ENCODE measurements at regions not wholly inside any gene's neighbourhood (a gene's known extent, or its start where the extent isn't known, plus 50 kb on each side); places are given as distances from the start of the nearest gene placed in this dataset.
"Not testable (repeated sequence)": the region's sequence is repeated elsewhere in the genome, so short reads cannot be mapped to it uniquely, and the experiment has no call there.

- DNase-seq = no peak
Observed at GRCh38 chr1:197985351-197985750, 68.2 kb downstream of the LHX9 start.

- no peak for DNase-seq
Observed at GRCh38 chr1:197986817-197987216, 69.6 kb downstream of the LHX9 start.

DNA sequence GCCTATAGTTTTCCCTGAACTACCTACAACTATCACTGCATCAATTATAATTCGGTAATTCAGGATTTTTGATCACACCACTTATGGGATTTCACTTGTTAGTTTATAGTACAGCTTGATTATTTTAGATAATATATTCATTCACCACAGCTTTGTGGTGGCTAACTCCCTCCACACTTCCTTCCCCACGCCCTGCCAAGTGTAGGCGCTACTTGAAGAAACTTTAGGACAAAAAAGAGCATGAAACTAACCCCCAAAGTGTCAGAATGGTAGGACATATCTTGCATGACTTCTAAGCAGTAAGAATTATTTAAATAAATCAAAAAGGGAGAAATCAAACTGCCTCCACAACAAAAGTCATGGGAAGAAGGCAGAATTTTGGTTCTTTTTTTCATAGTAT, 70.1 kb downstream of the LHX9 start:
- DNase-seq = no peak

- DNase-seq = not testable (repeated sequence)
Observed at GRCh38 chr1:197988581-197988980, 71.4 kb downstream of the LHX9 start.

DNA sequence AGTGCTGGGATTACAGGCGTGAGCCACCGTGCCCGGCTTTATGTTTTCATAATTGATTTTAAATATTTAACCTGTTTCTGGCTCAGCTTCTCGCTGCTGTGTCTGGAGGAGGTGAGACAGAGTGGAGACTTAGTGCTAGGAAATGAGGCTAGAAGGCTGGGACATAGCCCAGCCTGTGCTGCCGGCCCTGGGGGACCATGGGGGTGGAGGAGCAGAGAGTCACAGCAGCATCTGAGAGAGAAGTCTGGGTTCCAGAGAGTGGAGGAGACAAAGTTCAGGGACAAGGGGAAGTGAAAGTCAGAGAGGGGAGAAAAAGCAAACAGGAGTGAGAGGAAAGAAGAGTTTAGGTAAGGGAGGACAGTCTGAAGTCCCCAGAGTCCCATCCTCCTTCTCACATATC, 71.9 kb downstream of the LHX9 start:
- DNase-seq = no peak

GRCh38 chr1:197991594-197991993, 74.4 kb downstream of the LHX9 start:
- DNase-seq = no peak

DNA sequence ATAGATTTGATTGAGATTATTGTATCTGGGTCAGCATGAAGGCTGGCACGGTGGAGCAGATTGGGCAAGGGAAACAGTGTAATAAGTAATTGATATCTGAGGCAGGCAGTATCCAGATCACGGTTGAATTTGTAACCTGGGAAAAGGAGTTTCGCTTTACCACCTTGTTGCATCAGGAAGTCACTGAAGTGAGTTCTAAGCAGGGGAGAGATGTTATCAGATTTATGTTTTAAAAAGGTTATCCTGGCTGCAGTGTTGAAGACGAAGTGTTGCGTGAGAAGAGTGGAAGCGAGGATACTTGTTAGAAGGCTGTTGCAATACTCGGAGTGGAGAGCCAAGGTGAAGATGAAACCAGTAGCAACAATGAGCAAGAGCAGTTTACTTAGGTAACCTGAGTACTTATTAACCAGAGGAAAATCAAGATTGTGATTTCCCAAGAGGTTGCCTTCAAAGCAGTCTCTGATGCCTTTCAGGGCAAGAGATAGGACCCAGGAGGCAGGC, 77.8 kb downstream of the LHX9 start:
- DNase-seq = no peak

DNA sequence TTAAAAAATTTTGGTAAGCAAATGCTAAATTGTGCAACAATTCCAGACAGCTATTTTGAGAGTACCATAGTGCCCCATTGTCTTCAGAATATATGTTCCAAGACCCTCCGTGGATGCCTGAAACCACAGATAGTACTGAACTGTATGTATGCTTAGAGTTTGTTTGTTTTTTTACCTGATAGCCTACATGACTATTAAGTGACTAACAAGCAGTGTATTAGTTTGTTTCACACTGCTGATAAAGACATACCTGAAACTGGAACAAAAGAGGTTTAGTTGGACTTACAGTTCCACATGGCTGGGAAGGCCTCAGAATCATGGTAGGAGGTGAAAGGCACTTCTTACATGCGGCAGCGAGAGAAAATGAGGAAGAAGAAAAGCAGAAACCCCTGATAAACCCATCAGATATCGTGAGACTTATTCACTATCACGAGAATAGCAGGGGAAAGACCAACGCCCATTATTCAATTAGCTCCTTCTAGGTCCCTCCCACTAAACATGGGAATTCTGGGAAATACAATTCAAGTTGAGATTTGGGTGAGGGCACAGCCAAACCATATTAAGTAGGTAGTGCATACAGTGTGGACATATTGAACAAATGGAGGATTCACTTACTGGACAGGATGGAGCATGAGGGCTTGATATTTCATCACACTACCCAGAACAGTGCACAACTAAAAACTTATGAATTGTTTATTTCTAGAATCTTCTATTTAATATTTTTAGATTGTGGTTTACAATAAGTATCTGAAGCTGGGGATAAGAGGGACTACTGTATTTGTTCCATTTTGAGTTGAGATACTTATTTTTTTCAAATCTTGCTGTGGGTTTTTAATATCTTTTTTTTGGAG, 78.5 kb downstream of the LHX9 start:
- DNase-seq = no peak

DNA sequence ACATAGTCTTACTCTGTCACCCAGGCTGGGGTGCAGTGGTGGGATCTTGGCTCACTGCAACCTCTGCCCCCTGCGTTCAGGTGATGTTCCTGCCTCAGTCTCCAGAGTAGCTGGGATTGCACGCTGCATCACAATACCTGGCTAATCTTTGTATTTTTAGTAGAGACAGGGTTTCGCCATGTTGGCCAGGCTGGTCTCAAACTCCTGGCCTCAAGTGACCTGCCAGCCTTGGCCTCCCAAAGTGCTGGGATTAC, 79.0 kb downstream of the LHX9 start:
- not testable (repeated sequence) for DNase-seq

- DNase-seq = no peak
Observed at GRCh38 chr1:197998110-197998509, 80.9 kb downstream of the LHX9 start.

DNA sequence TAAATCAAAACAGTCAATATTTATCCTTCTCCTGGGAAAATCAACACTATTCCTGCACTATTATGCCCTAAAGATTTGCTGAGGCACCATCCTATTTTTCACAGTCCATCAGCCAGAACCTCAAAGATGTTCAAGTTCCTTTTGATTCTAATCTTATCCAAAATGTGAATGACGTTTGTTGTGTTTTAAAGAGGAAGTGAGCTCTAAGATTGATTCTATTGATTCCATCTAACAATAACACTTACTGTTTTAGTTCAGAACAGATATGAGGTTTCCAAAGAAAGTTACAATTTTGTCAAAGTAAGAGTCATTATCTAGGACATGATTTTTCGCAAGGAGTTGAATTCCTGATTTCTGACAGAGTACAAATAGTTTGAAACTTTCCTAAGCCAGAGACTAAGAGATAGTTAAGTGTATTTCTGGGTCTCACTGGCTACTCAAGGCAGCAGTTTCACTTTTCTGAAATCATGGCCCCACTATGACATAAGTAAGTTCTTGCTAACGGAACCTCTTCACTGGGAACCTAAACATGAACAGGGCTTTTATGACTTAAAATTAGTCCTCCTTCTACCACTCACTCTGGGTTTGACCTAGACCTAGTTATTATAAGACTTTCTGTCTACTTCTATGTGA, 84.7 kb downstream of the LHX9 start:
- DNase-seq = no peak

- DNase-seq = no peak
Observed at GRCh38 chr1:198003468-198003867, 86.3 kb downstream of the LHX9 start.

DNA sequence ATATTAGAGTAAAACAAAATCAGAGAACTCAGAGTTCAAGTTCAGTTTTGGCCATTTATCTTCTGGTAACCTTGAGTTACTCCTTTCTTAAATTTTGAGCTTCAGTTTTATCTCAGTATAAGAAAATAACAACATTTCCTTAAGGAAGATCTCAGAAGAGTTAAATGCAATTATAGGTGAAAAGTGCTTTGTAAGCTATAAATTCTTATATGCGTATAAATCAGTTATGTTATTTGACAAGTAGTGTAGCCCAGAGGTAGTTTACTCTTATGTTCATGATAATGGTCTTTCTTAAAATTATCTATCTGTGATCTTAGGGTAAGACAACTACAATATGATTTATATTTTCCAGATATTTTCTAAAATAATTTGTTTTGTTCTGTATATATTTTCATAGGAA, 89.8 kb downstream of the LHX9 start:
- no peak for DNase-seq

- DNase-seq = no peak
Observed at GRCh38 chr1:198007687-198008607, 90.8 kb downstream of the LHX9 start.

- no peak for DNase-seq
Observed at GRCh38 chr1:198014355-198014754, 97.2 kb downstream of the LHX9 start.

GRCh38 chr1:198015309-198015708, 98.1 kb downstream of the LHX9 start:
- no peak for DNase-seq

DNA sequence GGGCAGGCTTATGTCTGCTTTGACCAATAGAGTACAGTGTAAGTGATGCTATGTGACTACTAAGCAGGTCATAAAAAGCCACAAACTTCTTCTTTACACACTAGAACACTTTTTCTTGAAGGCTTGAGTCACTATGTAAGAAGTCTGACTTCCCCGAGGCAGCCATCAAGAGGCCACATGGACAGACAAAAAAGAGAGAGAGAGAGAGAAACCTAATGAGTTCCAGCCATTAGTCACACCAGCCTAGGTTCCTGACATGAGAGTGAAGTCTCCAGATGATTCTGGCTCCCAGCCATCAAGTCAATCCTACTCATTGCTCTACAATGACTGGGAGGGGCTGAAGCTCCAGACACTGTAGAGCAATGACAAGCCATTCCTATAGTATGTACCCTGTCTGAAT, 101.4 kb downstream of the LHX9 start:
- DNase-seq = no peak

- no peak for DNase-seq
Observed at GRCh38 chr1:198019126-198019525, 102.0 kb downstream of the LHX9 start.

DNA sequence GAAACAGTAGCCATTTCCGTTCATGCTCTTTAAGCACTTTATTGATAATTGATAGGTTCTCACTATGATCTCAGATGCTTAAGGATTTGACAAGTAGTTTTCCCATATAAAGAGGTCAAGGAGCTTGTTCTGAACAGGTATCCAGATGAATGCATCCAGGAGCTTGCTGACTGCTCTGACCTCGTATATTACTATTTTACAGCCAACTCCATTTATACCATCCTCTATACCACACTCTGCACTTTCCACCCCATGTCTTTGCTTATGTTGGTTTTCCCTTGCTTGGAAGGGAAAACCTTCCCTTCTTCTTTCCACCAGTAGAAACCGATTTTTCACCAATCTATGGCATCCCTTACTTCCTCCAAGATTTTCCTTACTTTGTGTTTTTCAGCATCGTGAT, 107.2 kb downstream of the LHX9 start:
- no peak for DNase-seq

GRCh38 chr1:198024782-198025181, 107.6 kb downstream of the LHX9 start:
- DNase-seq = no peak

DNA sequence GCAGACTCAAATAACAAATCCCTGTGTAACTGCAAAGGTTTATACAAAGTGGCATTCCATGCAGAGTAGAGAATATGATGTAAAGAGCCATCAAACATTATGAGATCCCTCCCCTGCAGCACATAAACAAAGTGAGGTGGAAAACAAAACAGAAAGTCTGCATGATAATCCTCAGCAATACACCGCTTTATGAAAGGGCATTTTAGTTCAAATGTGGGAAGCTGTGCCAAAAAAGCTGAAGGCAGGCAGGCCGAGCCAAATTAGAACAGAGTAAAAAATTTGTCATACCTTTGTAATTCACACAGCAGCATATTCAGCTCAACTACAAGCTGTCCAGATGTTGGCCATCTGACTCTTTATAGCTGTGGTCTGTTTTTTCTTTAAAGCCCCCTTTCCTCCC, 113.5 kb downstream of the LHX9 start:
- no peak for DNase-seq

GRCh38 chr1:198031086-198031485, 113.9 kb downstream of the LHX9 start:
- DNase-seq = no peak

DNA sequence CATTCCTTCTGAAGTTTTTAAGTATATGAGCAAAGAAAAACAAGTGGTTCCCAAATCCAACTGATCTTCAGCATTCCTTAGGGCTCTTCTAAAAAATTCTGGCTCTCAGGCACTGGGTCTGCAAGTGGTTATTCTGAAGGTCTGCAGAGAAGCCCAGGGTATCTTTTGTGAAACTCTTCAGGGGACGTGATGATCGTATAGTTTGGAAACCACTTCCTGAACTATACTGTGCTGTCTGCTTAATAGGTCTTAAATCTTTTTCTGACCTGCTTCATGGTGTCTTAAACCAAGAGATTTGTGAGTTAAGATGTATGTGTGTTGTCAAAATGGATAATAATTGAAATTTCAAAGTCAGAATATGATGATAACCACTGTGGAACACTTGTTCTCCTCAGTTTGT, 115.5 kb downstream of the LHX9 start:
- no peak for DNase-seq

- DNase-seq = no peak
Observed at GRCh38 chr1:198040880-198041279, 115.9 kb upstream of the NEK7 start.
